ENCODE measurements at regions not wholly inside any gene's neighbourhood (a gene's known extent, or its start where the extent isn't known, plus 50 kb on each side); places are given as distances from the start of the nearest gene placed in this dataset.
"Not testable (repeated sequence)": the region's sequence is repeated elsewhere in the genome, so short reads cannot be mapped to it uniquely, and the experiment has no call there.

- no peaks in the 10 kb centered on the region for H3K27me3 ChIP-seq (ENCODE audit: control insufficient read depth, insufficient read depth, low read length)
- H3K36me3 ChIP-seq (ENCODE audit: control insufficient read depth, insufficient read depth, low read length), result no peaks in the 10 kb centered on the region
- no peak overlapping the region for H3K4me2 ChIP-seq (ENCODE audit: low read length)
- no peak overlapping the region for H3K27ac ChIP-seq
- no peaks in the 10 kb centered on the region for H3K79me2 ChIP-seq
- no peaks in the 10 kb centered on the region for H3K9me3 ChIP-seq (ENCODE audit: control insufficient read depth, low read length)
- H2AFZ ChIP-seq, result no peak overlapping the region
- TF ChIP-seq, protein P1, sequence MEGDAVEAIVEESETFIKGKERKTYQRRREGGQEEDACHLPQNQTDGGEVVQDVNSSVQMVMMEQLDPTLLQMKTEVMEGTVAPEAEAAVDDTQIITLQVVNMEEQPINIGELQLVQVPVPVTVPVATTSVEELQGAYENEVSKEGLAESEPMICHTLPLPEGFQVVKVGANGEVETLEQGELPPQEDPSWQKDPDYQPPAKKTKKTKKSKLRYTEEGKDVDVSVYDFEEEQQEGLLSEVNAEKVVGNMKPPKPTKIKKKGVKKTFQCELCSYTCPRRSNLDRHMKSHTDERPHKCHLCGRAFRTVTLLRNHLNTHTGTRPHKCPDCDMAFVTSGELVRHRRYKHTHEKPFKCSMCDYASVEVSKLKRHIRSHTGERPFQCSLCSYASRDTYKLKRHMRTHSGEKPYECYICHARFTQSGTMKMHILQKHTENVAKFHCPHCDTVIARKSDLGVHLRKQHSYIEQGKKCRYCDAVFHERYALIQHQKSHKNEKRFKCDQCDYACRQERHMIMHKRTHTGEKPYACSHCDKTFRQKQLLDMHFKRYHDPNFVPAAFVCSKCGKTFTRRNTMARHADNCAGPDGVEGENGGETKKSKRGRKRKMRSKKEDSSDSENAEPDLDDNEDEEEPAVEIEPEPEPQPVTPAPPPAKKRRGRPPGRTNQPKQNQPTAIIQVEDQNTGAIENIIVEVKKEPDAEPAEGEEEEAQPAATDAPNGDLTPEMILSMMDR (IDR thresholded peaks at IDR 0.05), result no peak
- H3K4me3 ChIP-seq (ENCODE audit: low read depth, low read length), result no peak overlapping the region
- H3K9ac ChIP-seq, result no peak overlapping the region
- no peaks in the 10 kb centered on the region for H3K4me1 ChIP-seq
Observed at GRCh38 chr3:162722337-162722736, 1225.7 kb downstream of the OTOL1 start.

GRCh38 chr3:162722796-162723195 lies 1226.2 kb downstream of the OTOL1 start:
- not testable (repeated sequence) for H3K79me2 ChIP-seq; H3K9ac ChIP-seq; H3K4me3 ChIP-seq (ENCODE audit: low read depth, low read length); H3K9me3 ChIP-seq (ENCODE audit: control insufficient read depth, low read length); H3K4me2 ChIP-seq (ENCODE audit: low read length); H3K27me3 ChIP-seq (ENCODE audit: control insufficient read depth, insufficient read depth, low read length); H2AFZ ChIP-seq; H3K27ac ChIP-seq; H3K4me1 ChIP-seq; H3K36me3 ChIP-seq (ENCODE audit: control insufficient read depth, insufficient read depth, low read length)

GRCh38 chr3:162729686-162730085 lies 1233.1 kb downstream of the OTOL1 start:
- H3K4me2 ChIP-seq (ENCODE audit: low read length), result no peak overlapping the region
- no peaks in the 10 kb centered on the region for H3K79me2 ChIP-seq
- H3K27ac ChIP-seq, result no peak overlapping the region
- no peaks in the 10 kb centered on the region for H3K36me3 ChIP-seq (ENCODE audit: control insufficient read depth, insufficient read depth, low read length)
- no peak overlapping the region for H3K4me3 ChIP-seq (ENCODE audit: low read depth, low read length)
- H3K27me3 ChIP-seq (ENCODE audit: control insufficient read depth, insufficient read depth, low read length), result no peaks in the 10 kb centered on the region
- TF ChIP-seq, protein P1 (IDR thresholded peaks at IDR 0.05), result no peak
- no peaks in the 10 kb centered on the region for H3K4me1 ChIP-seq
- no peak overlapping the region for H3K9ac ChIP-seq
- H3K9me3 ChIP-seq (ENCODE audit: control insufficient read depth, low read length), result no peaks in the 10 kb centered on the region
- no peak overlapping the region for H2AFZ ChIP-seq

DNA sequence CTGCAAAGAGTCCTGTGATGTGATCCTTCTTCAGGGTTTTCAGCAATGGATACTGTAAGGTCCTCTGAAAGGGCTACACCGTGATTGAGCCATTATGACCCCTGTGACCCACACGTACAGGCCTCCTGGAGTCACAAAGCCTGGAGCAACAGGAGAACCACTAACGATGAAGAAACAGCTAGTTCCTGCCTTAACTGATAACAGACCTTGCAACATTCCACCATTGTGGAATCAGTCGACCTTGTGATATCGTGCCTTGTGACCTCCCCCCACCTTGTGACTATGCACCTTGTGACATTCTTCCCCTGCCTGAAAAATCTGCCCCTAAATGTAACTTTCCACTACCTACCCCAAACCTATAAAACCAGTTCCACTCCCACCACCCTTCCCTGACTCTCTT lies 1235.4 kb downstream of the OTOL1 start:
- H3K79me2 ChIP-seq; H3K27me3 ChIP-seq (ENCODE audit: control insufficient read depth, insufficient read depth, low read length); H3K4me3 ChIP-seq (ENCODE audit: low read depth, low read length); H3K4me2 ChIP-seq (ENCODE audit: low read length); H3K36me3 ChIP-seq (ENCODE audit: control insufficient read depth, insufficient read depth, low read length); H3K4me1 ChIP-seq; H2AFZ ChIP-seq; H3K9me3 ChIP-seq (ENCODE audit: control insufficient read depth, low read length); H3K9ac ChIP-seq; H3K27ac ChIP-seq: not testable (repeated sequence)

DNA sequence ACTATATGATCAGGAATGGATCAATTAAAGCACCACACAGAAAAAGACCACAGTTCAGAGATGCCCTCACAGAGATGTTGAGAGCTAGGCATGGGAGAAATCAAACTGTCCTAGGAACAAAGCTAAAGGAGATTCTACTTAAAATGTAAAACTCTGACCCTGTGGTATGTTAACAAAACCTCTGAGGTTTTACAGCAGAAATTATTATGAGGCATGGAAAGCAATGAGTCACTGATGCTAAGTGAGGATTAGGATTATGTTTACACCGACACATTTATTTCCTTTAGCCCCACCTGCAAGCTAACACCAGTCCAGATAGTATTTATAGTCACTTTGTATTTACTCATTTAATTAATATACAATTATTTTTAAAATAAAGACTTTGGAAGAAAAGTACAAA lies 1242.2 kb downstream of the OTOL1 start:
- no peak overlapping the region for H3K4me2 ChIP-seq (ENCODE audit: low read length)
- no peaks in the 10 kb centered on the region for H3K9me3 ChIP-seq (ENCODE audit: control insufficient read depth, low read length)
- no peaks in the 10 kb centered on the region for H3K36me3 ChIP-seq (ENCODE audit: control insufficient read depth, insufficient read depth, low read length)
- no peaks in the 10 kb centered on the region for H3K79me2 ChIP-seq
- no peaks in the 10 kb centered on the region for H3K27me3 ChIP-seq (ENCODE audit: control insufficient read depth, insufficient read depth, low read length)
- H3K4me3 ChIP-seq (ENCODE audit: low read depth, low read length), result no peak overlapping the region
- H3K9ac ChIP-seq, result no peak overlapping the region
- H2AFZ ChIP-seq, result no peak overlapping the region
- H3K4me1 ChIP-seq, result no peaks in the 10 kb centered on the region
- TF ChIP-seq, protein P1 (IDR thresholded peaks at IDR 0.05), result no peak
- H3K27ac ChIP-seq, result no peak overlapping the region

DNA sequence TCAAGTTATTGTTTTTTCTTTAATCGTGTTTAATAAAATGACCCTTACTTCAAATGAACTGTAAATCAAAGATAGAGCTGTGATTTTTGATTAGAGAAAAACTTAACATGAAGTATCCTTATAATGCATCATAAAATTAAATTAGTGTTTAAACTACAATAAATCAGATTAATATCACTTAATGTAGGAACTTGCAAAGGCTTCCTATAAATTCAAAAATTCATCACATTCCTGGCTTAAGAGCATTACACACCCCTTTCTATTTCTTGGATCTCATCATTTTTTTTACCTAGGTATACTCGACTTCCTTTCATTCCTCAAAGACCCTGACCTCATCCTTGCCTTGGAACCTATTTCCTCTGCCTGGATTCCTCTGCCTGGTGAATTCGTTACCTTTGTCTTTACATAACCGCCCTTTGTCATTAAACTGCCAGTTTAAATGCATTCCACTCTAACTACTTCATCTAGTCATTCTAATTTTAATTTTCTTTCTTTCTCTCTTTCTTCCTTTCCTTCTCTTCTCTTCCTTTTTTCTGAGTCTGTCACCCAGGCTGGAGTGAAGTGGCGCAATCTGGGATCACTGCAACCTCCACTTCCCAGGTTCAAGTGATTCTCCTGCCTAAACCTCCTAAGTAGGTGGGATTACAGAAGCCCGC lies 1244.5 kb downstream of the OTOL1 start:
- TF ChIP-seq, protein P1 (IDR thresholded peaks at IDR 0.05), result no peak
- Histone ChIP-seq H3K4me2 (ENCODE audit: low read length) (no peak overlapping the region), H3K4me1 (no peaks in the 10 kb centered on the region), H3K27me3 (ENCODE audit: control insufficient read depth, insufficient read depth, low read length) (no peaks in the 10 kb centered on the region), H3K79me2 (no peaks in the 10 kb centered on the region), H3K9ac (no peak overlapping the region), H3K27ac (no peak overlapping the region), H3K9me3 (ENCODE audit: control insufficient read depth, low read length) (no peaks in the 10 kb centered on the region), H3K4me3 (ENCODE audit: low read depth, low read length) (no peak overlapping the region), H3K36me3 (ENCODE audit: control insufficient read depth, insufficient read depth, low read length) (no peaks in the 10 kb centered on the region), H2AFZ (no peak overlapping the region)

Measured in parathyroid adenoma (tissue), 2 donors.